ENCODE measurements at regions not wholly inside any gene's neighbourhood (a gene's known extent, or its start where the extent isn't known, plus 50 kb on each side); places are given as distances from the start of the nearest gene placed in this dataset.

DNA sequence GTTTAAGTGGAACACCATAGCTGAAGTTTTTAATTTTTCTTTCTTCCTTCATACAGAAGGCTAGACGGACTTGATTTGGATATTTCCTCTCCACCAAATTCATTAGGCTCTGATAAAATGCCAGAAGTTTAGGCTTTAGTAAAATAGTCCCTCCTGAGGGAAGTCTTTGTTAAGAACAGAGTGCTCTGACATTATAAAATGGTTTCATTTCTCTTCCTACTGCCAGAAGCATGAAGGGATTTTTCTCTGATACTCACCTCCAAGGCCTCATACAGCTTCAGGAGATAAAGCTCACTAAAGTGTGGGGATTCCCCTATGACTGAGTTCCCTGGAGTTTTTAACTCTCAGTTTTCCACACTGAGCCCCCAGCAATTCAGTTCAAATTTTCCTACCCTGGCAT lies 1489.6 kb downstream of the REEP3 start:
- no peak for DNase-seq (ENCODE audit: low spot score)
- TF ChIP-seq, protein P1, sequence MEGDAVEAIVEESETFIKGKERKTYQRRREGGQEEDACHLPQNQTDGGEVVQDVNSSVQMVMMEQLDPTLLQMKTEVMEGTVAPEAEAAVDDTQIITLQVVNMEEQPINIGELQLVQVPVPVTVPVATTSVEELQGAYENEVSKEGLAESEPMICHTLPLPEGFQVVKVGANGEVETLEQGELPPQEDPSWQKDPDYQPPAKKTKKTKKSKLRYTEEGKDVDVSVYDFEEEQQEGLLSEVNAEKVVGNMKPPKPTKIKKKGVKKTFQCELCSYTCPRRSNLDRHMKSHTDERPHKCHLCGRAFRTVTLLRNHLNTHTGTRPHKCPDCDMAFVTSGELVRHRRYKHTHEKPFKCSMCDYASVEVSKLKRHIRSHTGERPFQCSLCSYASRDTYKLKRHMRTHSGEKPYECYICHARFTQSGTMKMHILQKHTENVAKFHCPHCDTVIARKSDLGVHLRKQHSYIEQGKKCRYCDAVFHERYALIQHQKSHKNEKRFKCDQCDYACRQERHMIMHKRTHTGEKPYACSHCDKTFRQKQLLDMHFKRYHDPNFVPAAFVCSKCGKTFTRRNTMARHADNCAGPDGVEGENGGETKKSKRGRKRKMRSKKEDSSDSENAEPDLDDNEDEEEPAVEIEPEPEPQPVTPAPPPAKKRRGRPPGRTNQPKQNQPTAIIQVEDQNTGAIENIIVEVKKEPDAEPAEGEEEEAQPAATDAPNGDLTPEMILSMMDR (IDR thresholded peaks at IDR 0.05; ENCODE audit: extremely low read depth, missing control alignments): no peak

DNA sequence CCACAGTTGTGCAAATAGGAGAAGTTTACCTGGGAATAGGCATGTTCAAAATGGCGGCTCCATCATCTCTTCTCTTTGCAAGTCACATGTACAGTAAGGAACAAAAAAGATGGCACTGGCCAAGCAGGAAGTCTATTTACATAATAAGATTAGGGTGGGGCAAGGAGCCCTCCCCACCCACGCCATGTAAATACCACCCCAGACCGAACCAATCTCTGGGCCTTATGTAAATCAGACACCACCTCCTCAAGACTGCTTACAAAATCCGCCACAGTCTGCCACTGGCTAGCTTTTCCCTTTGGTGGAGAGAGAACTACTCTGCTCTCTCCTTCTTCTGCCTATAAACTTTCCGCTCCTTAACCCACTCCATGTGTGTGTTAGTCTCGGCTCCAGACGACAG lies 1496.3 kb downstream of the REEP3 start:
- TF ChIP-seq, protein P1 (IDR thresholded peaks at IDR 0.05; ENCODE audit: extremely low read depth, missing control alignments): no peak
- no peak for DNase-seq (ENCODE audit: low spot score)

DNA sequence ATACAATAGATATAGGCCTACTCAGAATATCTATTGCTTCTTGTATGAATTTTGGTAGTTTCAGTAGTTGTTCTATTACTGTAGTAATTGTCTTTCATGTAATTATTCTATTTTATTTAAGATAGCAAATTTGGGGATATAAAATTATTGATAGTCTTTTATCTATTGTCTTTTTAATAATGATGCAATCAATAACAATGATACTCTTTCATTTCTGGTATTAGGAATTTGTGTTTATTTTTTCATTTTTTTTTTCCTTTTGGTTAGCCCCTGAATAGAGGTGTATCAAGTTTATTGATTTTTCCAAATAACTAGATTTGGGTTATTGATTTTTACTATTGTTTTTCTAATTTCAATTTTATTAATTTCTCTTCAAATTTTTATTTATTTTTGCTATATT lies 1503.7 kb downstream of the REEP3 start:
- TF ChIP-seq, protein P1 (IDR thresholded peaks at IDR 0.05; ENCODE audit: extremely low read depth, missing control alignments): no peak
- no peak for DNase-seq (ENCODE audit: low spot score)

DNA sequence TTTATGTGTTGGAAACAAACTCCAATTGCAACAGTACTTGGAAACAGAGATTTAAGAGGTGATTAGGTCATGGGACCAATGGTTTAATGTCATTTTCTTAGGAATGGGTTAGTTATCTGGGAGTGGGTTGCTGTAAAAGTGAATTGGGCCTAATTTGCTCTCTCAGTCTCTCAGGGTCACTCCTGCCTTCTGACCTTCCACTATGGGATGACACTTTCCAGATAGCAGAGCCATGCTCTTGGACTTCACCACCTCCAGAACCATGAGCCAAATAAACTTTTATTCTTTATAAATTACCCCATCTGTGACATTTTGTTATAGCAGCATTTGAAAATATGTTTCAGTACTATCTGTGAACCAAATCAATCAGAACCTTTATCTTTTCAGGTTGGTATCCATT lies 1509.1 kb downstream of the REEP3 start:
- DNase-seq (ENCODE audit: low spot score): no peak

DNA sequence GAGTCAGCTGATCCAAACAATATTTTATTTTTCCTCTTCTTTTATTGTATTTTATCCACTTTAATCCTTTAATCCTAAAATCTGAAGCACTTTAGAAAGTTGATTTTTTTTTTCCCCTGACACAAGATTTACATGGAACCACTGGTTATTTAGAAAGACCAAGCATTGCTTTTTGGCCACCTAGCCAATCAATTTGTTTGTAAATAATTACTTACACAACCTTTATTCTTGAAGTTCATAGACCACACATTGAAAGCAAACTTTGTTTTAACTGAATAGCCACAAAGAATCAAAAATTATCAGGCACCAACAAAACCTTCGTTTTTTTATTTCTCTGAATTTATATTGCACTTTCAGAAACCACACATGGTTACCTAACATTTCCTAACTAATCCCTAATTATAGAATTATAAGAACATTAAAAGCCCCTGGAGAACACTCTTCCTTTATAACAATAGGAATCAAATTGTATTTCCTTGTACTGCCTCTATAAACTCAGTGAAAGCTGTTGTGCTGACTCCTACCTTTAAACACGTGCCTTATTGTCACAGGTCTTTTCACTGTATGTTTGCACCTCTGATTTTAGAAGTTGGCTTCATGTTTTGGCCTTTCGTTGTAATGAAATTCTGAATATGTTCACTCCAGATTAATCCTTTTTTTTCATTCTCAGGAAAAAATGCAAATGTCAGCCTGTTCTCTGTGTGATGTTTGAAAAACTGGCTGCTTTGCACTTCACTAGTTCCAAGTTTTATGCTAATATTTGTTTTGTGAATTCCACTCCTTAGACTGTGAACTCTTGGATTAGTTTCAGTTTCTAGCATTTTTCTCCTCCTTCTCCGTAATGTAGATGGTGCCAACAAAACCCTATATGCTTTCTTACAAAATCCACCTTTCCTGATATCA lies 1511.9 kb downstream of the REEP3 start:
- TF ChIP-seq, protein P1 (IDR thresholded peaks at IDR 0.05; ENCODE audit: extremely low read depth, missing control alignments): no peak
- no peak for DNase-seq (ENCODE audit: low spot score)

More for the DNA sequence above, 1509.1 kb downstream of the REEP3 start:
- TF ChIP-seq, protein P1 (IDR thresholded peaks at IDR 0.05; ENCODE audit: extremely low read depth, missing control alignments): no peak

DNA sequence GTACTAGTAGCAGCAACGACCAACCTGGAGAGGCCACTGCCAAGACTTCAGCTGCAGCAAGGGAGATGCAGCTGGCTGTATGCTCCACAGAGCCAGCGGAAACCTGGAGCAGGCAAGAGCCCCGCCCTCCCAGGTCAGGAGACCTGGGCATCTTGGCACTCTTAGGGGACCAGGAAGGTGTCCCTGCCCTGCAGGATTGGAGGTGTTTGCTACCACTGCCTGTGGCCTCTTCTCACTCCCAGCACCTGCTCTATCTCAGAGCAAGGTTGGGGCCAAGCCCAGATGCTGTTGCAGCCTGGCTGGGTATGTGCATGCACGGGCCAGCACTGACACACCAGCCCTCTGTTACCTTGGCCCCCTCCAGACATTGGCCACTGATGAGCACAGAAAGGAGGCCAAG lies 1512.8 kb downstream of the REEP3 start:
- no peak for DNase-seq (ENCODE audit: low spot score)
- TF ChIP-seq, protein P1 (IDR thresholded peaks at IDR 0.05; ENCODE audit: extremely low read depth, missing control alignments): no peak

DNA sequence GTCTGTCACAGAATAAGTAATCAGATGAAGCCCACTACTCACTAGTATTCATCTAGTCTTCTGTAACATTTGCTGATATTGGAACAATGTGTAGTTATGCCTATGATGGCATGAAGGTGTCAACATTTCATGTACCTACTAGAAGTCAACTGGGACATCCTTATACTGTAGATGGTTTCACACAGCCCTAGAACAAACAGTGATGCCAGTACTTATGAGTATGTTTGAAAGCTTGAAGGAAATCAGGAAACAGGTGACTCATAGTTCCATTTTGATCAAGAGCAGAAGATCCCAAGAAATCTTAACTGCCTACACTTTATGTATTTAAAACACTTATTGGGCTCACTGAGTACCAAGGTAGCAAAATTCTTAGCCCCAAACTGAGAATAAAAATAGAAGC lies 1519.6 kb downstream of the REEP3 start:
- no peak for DNase-seq (ENCODE audit: low spot score)
- TF ChIP-seq, protein P1 (IDR thresholded peaks at IDR 0.05; ENCODE audit: extremely low read depth, missing control alignments): no peak

Data from GM20000 (cell line).